Type B pancreatic cell (in vitro differentiated cells): ENCODE measurements at regions not wholly inside any gene's neighbourhood (a gene's known extent, or its start where the extent isn't known, plus 50 kb on each side); places are given as distances from the start of the nearest gene placed in this dataset.

Source experiments
- DNase-seq: peaks from one replicate; pipeline ENCODE4 v3.0.0; 2021; ENCODE audit warnings: mixed read lengths; ENCODE audit not compliant: unreplicated experiment; ENCODE audit errors: extremely low spot score
- H3K27ac Mint-ChIP-seq: 2 replicates; pipeline ENCODE4 v1.8.0; 2021; ENCODE audit warnings: mild to moderate bottlenecking, mixed read lengths
- H3K27me3 Mint-ChIP-seq: 2 replicates; pipeline ENCODE4 v1.8.0; 2021; ENCODE audit warnings: mixed read lengths
- H3K36me3 Mint-ChIP-seq: 2 replicates; pipeline ENCODE4 v1.8.0; 2021; ENCODE audit warnings: mixed read lengths
- H3K4me1 Mint-ChIP-seq: one replicate; pipeline ENCODE4 v1.8.0; 2021; ENCODE audit warnings: mixed read lengths; ENCODE audit not compliant: unreplicated experiment
- H3K4me3 Mint-ChIP-seq: 2 replicates; pipeline ENCODE4 v1.8.0; 2021; ENCODE audit warnings: mild to moderate bottlenecking, mixed read lengths
- H3K9me3 Mint-ChIP-seq: 2 replicates; pipeline ENCODE4 v1.8.0; 2021; ENCODE audit warnings: mixed read lengths
- TF ChIP-seq, protein P1 (sequence below): fragments of 200-600 bp; sonication (generic); conservative IDR thresholded peaks from 2 replicates; pipeline ENCODE4 v1.5.0; 2021; ENCODE audit warnings: antibody characterized with exemption, mild to moderate bottlenecking

GRCh38 chr18:55869556-55870501 is 281.8 kb upstream of the TCF4 start:
- no peak for DNase-seq
- H3K9me3 Mint-ChIP-seq, result no peaks in the 10 kb centered on the region
- TF ChIP-seq, protein P1, sequence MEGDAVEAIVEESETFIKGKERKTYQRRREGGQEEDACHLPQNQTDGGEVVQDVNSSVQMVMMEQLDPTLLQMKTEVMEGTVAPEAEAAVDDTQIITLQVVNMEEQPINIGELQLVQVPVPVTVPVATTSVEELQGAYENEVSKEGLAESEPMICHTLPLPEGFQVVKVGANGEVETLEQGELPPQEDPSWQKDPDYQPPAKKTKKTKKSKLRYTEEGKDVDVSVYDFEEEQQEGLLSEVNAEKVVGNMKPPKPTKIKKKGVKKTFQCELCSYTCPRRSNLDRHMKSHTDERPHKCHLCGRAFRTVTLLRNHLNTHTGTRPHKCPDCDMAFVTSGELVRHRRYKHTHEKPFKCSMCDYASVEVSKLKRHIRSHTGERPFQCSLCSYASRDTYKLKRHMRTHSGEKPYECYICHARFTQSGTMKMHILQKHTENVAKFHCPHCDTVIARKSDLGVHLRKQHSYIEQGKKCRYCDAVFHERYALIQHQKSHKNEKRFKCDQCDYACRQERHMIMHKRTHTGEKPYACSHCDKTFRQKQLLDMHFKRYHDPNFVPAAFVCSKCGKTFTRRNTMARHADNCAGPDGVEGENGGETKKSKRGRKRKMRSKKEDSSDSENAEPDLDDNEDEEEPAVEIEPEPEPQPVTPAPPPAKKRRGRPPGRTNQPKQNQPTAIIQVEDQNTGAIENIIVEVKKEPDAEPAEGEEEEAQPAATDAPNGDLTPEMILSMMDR, result no peak
- H3K4me1 Mint-ChIP-seq, result no peaks in the 10 kb centered on the region
- H3K27me3 Mint-ChIP-seq, result no peaks in the 10 kb centered on the region
- H3K27ac Mint-ChIP-seq, result no peak overlapping the region
- H3K4me3 Mint-ChIP-seq, result no peak overlapping the region
- H3K36me3 Mint-ChIP-seq, result no peaks in the 10 kb centered on the region

DNA sequence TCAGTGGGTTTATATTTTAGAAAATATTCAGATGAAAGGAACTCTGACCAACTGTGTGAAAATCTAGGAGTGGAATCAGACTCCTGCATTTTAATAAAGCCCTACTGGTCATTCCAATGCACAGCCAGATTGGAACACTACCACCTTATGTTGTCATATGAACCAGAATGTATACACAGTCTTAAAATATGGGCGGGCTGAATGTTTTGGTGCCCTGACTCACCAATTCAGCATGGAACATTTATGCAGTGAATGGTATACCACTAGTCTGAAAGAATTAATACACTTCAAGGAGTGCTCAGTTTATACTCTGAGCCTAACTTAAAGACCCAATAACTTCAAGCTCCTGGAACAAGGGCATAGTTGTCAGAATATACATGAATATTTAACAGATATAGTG is 280.9 kb upstream of the TCF4 start:
- no peaks in the 10 kb centered on the region for H3K27me3 Mint-ChIP-seq
- DNase-seq, result no peak
- no peaks in the 10 kb centered on the region for H3K9me3 Mint-ChIP-seq
- H3K4me1 Mint-ChIP-seq, result peaks cover 1% of the 10 kb centered on the region
- no peak overlapping the region for H3K27ac Mint-ChIP-seq
- TF ChIP-seq, protein P1, result no peak
- H3K36me3 Mint-ChIP-seq, result no peaks in the 10 kb centered on the region
- no peak overlapping the region for H3K4me3 Mint-ChIP-seq

GRCh38 chr18:55866886-55867285 is 278.9 kb upstream of the TCF4 start:
- H3K27ac Mint-ChIP-seq, result no peak overlapping the region
- H3K9me3 Mint-ChIP-seq, result no peaks in the 10 kb centered on the region
- H3K36me3 Mint-ChIP-seq, result no peaks in the 10 kb centered on the region
- H3K4me1 Mint-ChIP-seq, result peaks cover 5% of the 10 kb centered on the region
- TF ChIP-seq, protein P1, result no peak
- H3K4me3 Mint-ChIP-seq, result no peak overlapping the region
- H3K27me3 Mint-ChIP-seq, result no peaks in the 10 kb centered on the region
- no peak for DNase-seq

GRCh38 chr18:55866006-55866405 is 278.0 kb upstream of the TCF4 start:
- Mint-ChIP-seq H3K36me3 (no peaks in the 10 kb centered on the region), H3K4me1 (peaks cover 5% of the 10 kb centered on the region), H3K27ac (no peak overlapping the region), H3K27me3 (no peaks in the 10 kb centered on the region), H3K9me3 (no peaks in the 10 kb centered on the region), H3K4me3 (no peak overlapping the region)
- no peak for DNase-seq
- TF ChIP-seq, protein P1, result no peak

GRCh38 chr18:55864281-55864680 is 276.3 kb upstream of the TCF4 start:
- no peak for DNase-seq
- peaks cover 5% of the 10 kb centered on the region for H3K4me1 Mint-ChIP-seq
- H3K27me3 Mint-ChIP-seq, result no peaks in the 10 kb centered on the region
- no peak overlapping the region for H3K4me3 Mint-ChIP-seq
- no peaks in the 10 kb centered on the region for H3K9me3 Mint-ChIP-seq
- TF ChIP-seq, protein P1, result no peak
- no peak overlapping the region for H3K27ac Mint-ChIP-seq
- no peaks in the 10 kb centered on the region for H3K36me3 Mint-ChIP-seq
